ENCODE measurements at regions not wholly inside any gene's neighbourhood (a gene's known extent, or its start where the extent isn't known, plus 50 kb on each side); places are given as distances from the start of the nearest gene placed in this dataset.

DNA sequence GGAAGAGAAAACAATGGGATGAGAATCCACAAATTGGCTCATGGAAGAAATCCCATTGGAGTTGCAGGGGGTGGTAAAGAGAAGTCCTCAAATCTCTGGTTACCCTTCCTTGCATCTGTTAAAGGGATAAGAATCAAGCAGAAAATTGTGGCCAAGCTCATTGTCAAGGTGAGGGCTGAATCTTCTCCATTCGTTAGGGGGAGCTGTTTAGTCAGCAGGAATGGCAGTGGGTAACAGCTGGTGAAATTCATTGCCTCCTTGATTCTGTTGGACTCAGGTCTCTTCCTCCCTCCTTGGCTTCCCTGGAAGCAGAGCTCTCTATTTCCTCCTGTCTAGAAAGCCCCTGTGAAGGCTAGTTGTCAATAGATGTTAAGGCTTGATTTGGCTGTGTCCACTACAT is 343.1 kb upstream of the SEMA6D start:
- peaks cover 1% of the 10 kb centered on the region for H3K27me3 Mint-ChIP-seq (ENCODE audit: insufficient read depth)
- no peak overlapping the region for H3K4me3 ChIP-seq (ENCODE audit: low read length)
- H3K36me3 ChIP-seq (ENCODE audit: control insufficient read depth, insufficient read depth, low read length) = no peaks in the 10 kb centered on the region
- TF ChIP-seq CTCF (conservative IDR thresholded peaks at IDR 0.05) = peak; percentile 79
- H3K4me3 Mint-ChIP-seq = no peak overlapping the region
- peak; percentile 69 for DNase-seq
- H3K9me3 Mint-ChIP-seq = no peaks in the 10 kb centered on the region
- H3K36me3 Mint-ChIP-seq (ENCODE audit: low read depth) = no peaks in the 10 kb centered on the region
- H3K27ac Mint-ChIP-seq = no peak overlapping the region
- no peak overlapping the region for H3K9ac ChIP-seq (ENCODE audit: extremely low read depth, low read length, poor library complexity, severe bottlenecking)
- no peaks in the 10 kb centered on the region for H3K4me1 ChIP-seq (ENCODE audit: control insufficient read depth, insufficient read depth, low read length)
- no peak overlapping the region for H3K27ac ChIP-seq (ENCODE audit: low read depth, low read length)
- 30% methylated on average over 1 of the region's 1 CpG for WGBS, 2 experiments (ENCODE audit: insufficient coverage in 1 of 2, insufficient read length in 1 of 2)
- no peaks in the 10 kb centered on the region for H3K9me3 ChIP-seq (ENCODE audit: control insufficient read depth, low read length)
- no peaks in the 10 kb centered on the region for H3K4me1 Mint-ChIP-seq
- H3K27me3 ChIP-seq (ENCODE audit: control insufficient read depth, insufficient read depth, low read length, poor library complexity, severe bottlenecking) = no peaks in the 10 kb centered on the region

- no peak overlapping the region for H3K27ac Mint-ChIP-seq
- peaks cover 1% of the 10 kb centered on the region for H3K27me3 Mint-ChIP-seq (ENCODE audit: insufficient read depth)
These were observed 341.1 kb upstream of the SEMA6D start for GRCh38 chr15:47376190-47376589.

GRCh38 chr15:47377465-47377864 is 339.8 kb upstream of the SEMA6D start:
- no peak for TF ChIP-seq CTCF (conservative IDR thresholded peaks at IDR 0.05)
- Mint-ChIP-seq H3K4me3 (no peak overlapping the region), H3K36me3 (ENCODE audit: low read depth) (no peaks in the 10 kb centered on the region), H3K27ac (no peak overlapping the region), H3K27me3 (ENCODE audit: insufficient read depth) (peaks cover 1% of the 10 kb centered on the region), H3K4me1 (no peaks in the 10 kb centered on the region), H3K9me3 (no peaks in the 10 kb centered on the region)
- Histone ChIP-seq H3K27me3 (ENCODE audit: control insufficient read depth, insufficient read depth, low read length, poor library complexity, severe bottlenecking) (no peaks in the 10 kb centered on the region), H3K9ac (ENCODE audit: extremely low read depth, low read length, poor library complexity, severe bottlenecking) (no peak overlapping the region), H3K4me1 (ENCODE audit: control insufficient read depth, insufficient read depth, low read length) (no peaks in the 10 kb centered on the region), H3K9me3 (ENCODE audit: control insufficient read depth, low read length) (no peaks in the 10 kb centered on the region), H3K36me3 (ENCODE audit: control insufficient read depth, insufficient read depth, low read length) (no peaks in the 10 kb centered on the region), H3K27ac (ENCODE audit: low read depth, low read length) (no peak overlapping the region), H3K4me3 (ENCODE audit: low read length) (no peak overlapping the region)
- no peak for DNase-seq
- WGBS, 2 experiments (ENCODE audit: insufficient coverage in 1 of 2, insufficient read length in 1 of 2) = 72% methylated on average over 1 of the region's 2 CpGs; no CpG with 5 or more reads in 1 of the 2 experiments

More at GRCh38 chr15:47376190-47376589, 341.1 kb upstream of the SEMA6D start:
- Mint-ChIP-seq H3K4me1 (no peaks in the 10 kb centered on the region), H3K9me3 (no peaks in the 10 kb centered on the region), H3K36me3 (ENCODE audit: low read depth) (no peaks in the 10 kb centered on the region), H3K4me3 (no peak overlapping the region)
- H3K27me3 ChIP-seq (ENCODE audit: control insufficient read depth, insufficient read depth, low read length, poor library complexity, severe bottlenecking) = no peaks in the 10 kb centered on the region
- 96 to 100% methylated on average over 3 of the region's 3 CpGs for WGBS, 2 experiments (ENCODE audit: insufficient coverage in 1 of 2, insufficient read length in 1 of 2)
- TF ChIP-seq CTCF (conservative IDR thresholded peaks at IDR 0.05) = no peak
- H3K9ac ChIP-seq (ENCODE audit: extremely low read depth, low read length, poor library complexity, severe bottlenecking) = no peak overlapping the region
- no peaks in the 10 kb centered on the region for H3K4me1 ChIP-seq (ENCODE audit: control insufficient read depth, insufficient read depth, low read length)
- no peak overlapping the region for H3K27ac ChIP-seq (ENCODE audit: low read depth, low read length)
- no peak for DNase-seq
- no peaks in the 10 kb centered on the region for H3K9me3 ChIP-seq (ENCODE audit: control insufficient read depth, low read length)
- H3K4me3 ChIP-seq (ENCODE audit: low read length) = no peak overlapping the region
- no peaks in the 10 kb centered on the region for H3K36me3 ChIP-seq (ENCODE audit: control insufficient read depth, insufficient read depth, low read length)
